HG03066 (cell line): ENCODE measurements at regions not wholly inside any gene's neighbourhood (a gene's known extent, or its start where the extent isn't known, plus 50 kb on each side); places are given as distances from the start of the nearest gene placed in this dataset.

ENCODE experiments used
- ATAC-seq: cut with Tn5 transposase; IDR thresholded peaks from one replicate; pipeline ENCODE4 v1.9.1; 2021; ENCODE audit warnings: low read depth; ENCODE audit not compliant: unreplicated experiment

DNA sequence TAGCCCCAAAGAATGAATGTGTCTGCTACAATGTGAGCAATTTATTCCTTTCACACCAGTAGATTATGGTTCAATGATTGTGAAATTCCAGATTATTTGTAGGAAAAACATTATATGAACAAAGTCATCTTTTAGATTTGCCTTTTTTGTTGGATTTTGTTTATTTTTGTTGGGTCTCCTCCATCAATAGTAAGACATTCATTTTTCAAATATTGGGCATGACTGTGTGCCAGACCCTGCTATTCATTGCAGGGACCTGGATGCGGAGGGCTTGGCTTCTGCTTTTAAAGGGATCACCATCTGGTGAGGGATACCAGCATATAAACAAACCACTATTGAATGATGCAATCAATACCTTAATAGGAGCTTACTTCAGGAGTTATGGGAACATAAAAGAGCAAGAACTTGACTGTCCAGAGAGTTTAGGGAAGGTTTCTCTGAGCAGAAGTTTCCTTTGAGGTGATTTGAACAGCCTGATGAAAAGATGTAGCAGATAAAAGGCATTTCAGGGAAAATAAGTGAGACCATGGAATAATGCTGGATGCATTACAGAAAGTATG is 486.7 kb downstream of the EPHA4 start:
- no peak for ATAC-seq

DNA sequence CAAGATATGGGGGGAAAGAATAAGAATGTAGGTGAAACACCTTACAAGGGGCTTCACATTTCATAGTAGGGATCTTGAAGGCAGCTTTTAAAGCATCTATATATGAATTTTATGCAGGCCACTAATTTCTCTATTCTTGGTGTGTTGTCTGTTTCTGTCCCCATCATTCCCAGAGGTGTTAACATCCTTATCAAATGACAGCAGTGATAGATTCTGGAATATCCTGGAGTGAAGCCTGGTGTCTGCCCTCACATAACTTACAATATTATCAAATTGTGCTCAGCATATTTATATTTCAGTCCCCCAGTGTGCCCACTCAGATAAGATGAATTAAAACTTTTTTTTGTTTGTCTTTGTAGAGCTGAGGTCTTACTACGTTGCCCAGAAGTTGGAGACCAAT is 486.2 kb downstream of the EPHA4 start:
- no peak for ATAC-seq

DNA sequence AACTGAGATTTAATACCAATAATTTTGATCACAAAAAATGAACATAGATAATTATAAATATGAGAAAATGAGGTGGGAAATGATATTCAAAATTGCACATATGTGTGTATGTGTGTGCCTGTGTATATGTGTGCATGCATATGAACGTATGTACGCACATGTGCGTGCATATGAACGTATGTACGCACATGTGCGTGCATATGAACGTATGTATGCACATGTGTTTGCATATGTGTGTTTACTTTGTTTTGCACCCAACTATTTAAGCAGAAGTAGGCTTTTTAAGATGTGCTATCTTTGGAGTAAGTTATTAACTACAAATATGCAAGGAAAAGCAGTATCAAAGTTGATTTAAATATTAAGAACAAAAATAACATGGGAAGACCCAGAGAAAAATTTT is 484.3 kb downstream of the EPHA4 start:
- ATAC-seq = no peak

DNA sequence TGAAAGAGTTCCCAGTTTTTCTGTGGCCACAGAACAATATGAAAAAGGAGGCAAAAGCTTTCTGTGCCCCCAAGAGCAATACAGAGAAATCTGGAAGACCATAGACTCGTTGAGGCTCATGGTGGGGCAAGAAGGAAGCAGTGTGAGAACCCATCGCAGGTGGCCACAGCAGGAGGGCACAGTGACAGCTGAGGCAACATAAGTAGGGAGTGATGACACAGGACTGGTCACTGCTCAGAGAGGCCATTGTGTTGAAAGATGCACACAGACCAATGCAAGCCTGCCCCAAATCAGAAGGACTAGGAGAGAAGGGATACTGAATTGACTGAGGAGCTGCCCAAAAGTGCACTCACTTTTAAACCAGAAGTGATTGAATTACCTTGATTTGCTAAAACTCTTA is 483.6 kb downstream of the EPHA4 start:
- no peak for ATAC-seq

DNA sequence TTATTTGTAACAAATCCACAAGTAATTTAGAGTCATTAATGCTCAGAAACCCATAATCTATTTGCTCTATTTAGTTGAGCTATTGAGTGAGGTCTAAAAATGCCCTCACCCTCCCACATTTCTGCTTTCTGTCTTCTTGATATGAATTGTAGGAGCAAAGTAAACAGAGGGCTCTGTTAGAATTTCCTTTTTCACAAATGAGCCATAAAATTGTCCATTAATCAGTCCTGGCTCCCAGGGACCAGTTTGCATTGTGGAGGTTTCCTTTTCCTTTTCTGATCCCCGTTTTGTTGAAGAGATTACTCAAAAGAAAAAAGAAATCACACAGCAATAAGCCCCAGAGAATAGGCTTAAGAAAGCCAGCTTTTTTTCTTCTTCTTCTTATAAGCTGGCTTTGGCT is 476.7 kb downstream of the EPHA4 start:
- no peak for ATAC-seq

DNA sequence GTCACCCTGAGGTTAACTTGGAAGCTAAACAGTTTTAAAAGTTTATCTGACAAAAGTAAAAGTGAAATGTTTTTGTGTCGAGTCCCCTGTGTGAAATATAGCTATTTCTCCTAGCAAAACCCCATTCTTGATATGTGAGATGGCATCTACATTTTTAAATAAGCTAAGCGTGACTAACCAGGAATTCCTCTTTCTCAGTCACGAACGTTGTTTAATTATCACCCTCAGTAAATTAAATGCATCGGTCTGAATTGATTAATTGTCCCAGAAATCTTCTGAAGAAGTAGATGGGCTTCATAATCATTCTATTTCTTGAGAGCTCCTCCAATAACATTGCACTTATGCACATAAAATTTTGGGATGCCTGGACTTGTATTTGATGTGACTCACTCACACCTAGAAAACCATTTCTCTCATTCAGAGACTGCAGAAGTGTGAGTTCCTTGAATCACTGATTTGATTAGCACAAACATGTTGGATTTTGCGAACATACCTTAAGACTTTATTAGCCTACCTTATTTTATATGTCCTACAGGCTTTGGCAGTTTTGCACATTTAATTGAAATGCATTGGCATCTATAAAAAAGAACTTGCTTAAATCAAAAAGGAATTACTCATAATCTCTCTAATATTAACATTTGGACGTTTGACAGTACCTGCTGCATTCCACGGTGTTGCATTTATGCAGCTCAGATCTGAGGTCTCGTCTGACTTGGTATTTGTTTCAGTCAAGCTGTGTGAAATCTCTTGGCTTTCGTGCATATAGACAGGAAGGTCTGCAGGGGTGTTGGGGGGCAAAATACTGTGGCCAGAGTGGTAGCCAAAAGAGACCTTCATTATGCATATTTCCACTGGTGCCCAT is 475.2 kb downstream of the EPHA4 start:
- no peak for ATAC-seq

DNA sequence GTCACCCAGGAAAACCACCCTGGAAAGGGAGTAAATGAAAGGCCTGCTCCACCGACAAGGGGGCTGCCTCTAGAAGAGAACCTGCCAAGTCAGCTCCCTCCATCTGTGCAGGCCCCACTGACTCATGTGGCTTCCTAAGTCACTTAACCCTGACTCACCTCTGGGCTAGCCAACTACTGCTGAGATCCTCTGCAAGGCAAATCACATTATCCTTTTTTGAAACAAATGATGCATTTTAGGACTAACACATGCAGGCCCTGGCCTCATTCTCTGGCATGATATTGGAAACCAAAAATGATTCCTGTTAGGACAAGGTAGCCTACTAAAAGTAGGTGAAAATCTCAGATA is 474.6 kb downstream of the EPHA4 start:
- no peak for ATAC-seq

DNA sequence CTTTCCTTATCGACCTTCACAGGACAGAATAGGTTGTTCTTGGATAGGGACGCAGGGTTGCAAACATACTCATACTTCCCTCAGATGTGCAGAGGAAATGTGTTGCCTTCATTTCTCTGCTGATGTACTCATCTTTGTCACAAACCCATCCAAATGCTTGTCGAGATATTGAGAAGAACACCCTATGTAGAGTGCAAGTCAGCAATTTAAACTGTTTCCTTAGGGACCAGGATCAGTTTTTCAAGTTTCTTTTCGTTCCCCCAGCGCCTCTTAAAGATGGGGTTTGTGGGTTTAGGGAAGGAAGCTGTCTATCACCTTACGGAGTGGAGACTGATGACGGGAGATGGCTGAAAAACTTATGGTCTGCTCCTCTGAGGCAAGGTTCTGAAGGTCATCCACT is 474.2 kb downstream of the EPHA4 start:
- no peak for ATAC-seq

DNA sequence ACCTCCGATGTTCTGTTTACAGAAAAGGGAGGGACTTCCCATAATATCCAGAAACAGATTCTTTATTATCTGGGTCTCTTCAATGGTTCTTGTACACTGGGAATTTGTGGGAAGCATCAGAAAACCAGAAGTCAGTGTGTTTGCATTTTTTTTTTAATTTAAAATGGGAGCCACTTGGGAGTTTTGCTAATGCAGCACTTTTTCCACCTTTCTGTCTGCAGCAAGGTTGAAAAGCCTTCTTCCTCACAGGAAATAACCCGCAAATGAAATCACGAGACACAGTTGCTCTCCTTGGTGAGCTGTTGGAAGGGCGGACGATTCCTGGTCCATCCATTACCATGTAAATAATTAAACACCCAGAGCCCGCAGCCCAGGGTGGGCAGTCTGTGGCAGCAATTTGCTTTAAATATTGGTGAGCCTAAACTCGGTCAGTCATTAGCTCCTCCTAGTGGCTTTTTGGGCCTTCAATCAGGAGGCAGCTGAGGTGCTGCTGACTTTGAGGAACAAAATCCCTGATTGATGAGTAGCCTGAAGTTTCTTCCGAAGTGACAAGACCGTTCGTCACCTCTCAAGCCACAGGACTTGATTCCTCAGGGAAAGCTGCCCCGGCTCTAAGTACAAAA is 471.5 kb downstream of the EPHA4 start:
- no peak for ATAC-seq

DNA sequence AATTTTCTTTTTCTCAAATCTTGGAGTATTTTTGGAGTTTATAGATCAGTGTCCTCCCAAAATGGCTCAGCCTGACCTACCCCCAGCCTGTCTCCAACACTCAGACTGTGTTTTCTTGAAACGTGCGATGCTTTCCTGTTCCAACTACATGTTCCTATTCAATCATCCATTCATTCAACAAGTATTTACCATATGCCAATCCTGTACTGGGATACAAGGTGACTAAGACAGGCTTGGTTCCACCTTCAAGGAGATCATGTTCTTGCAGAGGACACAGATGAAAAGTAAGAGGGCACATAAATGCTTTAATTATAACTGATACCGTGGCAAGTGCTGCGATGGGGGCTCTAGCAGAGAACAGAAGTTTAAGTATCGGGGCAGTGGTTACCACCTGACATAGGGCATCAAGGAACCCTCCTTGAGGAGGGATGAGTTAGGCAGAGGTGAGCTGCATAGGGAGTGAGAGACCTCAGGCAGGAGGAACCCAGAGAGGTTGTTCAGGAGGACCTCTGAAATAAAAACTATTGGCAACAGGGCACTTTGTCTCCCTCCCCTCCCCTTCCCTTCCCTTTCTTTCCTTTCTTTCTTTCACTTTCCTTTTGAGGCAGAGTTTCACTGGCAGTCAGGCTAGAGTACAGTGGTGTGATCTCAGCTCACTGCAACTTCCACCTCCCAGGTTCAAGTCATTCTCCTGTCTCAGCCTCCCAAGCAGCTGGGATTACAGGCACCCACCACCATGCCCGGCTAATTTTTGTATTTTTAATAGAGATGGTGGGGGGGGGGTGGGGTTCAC is 469.0 kb downstream of the EPHA4 start:
- ATAC-seq = no peak

DNA sequence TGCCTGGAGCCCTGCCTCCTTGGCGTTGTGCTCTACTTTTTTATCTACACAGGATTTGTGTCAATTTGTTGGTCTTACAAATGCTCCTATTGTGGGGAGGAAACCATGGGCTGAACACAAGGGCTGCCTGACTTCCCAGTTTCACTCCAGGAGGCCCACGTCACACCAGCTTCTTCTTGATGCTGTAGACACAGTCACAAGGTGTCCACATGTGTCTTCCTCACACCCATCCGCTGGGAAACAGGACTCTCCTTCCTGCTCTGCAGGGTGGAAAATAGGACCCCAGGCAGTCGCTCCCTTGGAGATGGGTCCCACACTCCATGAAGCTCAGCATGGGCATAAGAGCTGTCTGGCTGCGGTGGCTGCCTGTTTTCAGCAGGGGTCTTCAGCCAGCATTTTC is 468.2 kb downstream of the EPHA4 start:
- ATAC-seq = no peak

DNA sequence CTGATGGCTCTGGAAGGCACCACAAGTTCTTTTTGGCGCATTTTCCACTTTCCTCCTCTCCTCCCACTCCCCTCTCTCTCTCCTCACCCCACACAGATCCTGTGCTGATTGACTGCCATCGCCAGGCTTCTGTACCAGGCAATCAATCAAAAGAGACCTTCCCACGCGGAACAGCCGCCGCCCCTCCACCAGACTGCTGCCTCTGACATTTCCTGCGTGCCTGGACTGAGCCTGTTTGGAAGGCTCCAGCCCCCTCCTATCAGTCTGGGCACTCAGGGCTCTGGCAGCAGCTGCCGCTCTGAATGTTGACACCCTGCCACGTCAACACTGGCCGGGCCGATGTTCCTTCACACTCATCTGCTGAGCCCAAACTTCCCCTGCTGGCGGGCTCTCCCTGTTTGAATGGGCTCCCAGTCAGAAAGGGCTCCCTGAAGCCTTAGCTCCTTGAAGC is 467.7 kb downstream of the EPHA4 start:
- no peak for ATAC-seq

DNA sequence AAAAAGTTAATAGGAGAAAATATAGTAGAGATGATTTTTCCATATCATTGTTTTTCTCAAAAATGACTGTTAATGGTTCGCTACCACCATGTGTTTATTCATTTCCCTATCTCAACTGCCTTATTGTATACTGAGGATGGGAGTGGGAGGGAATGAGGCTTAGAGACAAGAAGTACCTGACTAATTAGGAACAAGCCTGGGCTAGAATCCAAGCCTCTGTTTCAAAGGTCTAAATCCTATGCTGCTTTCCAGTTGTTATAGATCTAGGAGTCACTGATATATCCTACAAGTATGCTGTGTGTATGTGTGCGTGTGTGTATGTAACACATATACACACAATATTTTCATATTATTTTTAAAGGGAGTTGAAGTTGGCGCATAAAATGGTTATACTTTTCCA is 465.9 kb downstream of the EPHA4 start:
- ATAC-seq = no peak

DNA sequence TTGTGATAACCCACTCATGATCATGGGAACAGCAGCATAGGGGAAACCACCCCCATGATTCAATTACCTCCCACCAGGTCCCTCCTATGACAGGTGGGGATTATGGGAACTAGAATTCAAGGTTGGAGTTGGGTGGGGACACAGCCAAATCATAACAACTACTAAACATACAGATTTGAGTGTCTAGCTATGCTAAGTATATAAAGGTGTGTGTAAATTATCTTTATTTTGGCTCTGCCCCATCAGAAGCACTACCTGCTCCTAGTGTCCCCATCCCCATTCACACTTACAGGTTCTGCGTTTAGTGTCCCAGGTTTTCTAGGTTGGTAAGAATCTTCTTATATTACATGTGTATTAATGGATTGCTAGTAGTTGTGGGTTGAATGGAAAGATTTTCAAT is 464.7 kb downstream of the EPHA4 start:
- ATAC-seq = no peak

DNA sequence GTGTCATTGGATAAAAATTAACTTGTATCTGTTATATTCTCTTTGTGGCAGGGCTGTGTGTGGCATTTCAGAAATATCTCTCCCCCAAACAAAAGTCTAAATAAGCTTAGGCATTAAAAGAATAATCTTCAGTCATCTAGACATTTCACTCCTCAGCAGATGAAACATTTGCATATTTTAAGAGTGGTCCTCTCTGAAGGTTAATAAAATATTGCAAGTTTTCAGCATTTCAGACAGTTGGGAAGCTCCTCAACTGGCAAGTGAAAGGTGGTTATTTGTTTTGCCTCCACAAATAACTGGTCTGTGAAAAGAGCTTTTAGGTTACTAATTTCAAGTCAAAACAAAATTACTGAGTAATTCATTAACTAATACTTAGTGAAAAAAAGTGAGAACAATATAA is 462.6 kb downstream of the EPHA4 start:
- ATAC-seq = no peak

DNA sequence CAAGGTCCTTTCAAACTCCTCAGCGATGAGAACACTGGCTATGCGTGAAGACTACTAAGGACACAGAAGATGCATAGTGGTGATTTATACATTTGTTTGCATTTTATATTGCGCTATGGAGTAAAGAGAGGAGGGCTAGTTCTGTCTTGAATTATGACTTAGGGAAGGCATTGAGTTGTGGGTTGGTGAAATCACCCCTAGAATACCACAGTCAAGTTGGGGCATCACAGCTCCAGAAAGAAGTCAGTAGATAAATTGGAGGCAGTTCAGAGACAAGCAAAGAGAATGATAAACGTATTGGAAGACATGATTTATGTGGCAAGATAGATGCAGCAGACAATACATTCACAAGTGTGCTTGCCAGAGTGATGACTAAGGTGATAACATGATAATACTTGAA is 460.4 kb downstream of the EPHA4 start:
- ATAC-seq = no peak

DNA sequence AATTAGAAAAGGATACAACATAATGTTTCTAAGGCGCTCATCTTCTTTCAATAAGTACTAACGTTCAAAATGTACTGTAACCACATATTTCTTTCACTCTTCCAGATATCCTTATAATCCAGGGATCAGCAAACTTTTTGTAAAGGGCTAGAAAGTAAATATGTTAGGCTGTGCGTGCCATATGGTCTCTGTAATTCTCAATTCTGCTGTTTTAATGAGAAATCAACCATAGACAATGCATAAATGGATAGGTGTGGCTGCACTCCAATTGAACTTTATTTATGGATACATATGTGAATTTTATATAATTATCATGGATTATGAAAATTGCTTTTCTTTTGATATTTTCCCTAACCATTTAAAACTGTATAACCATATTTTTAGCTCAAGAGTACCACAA is 459.4 kb downstream of the EPHA4 start:
- no peak for ATAC-seq

DNA sequence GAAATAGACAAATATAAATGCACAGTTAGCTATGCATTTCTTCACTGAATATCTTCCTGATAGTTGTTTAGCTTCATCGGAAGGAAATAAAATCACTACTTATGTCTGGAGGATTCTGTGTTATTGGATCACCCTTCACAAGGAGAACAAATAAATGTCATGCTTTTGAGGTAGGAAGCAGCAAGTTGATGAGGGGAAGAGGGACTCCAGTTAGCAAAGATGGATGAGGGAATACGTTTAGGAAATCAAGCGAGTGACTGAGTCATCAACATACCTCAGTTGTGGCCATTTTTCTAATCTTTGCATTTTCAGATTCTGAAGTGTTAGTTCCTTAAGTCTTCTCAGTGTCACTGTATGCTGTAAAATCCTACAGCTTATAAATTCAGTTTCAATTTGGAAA is 456.2 kb downstream of the EPHA4 start:
- ATAC-seq = no peak

DNA sequence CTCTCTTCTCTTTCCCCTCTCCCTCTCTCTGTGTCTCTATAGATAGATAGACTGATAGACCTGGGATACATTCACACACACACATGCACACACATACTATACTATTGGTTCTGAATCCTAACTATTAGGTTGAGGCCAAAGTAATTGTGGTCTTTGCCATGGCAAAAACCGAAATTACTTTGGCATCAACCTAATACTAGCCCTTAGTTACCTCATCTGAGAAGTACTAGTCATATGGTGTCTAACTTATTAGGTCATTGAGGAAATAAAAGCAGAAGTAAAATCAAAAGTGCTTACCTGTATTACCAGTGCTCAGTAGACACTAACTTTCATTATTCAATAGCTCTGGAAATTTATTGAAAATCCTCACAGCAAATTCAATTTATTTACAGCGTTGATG is 451.5 kb downstream of the EPHA4 start:
- ATAC-seq = no peak

DNA sequence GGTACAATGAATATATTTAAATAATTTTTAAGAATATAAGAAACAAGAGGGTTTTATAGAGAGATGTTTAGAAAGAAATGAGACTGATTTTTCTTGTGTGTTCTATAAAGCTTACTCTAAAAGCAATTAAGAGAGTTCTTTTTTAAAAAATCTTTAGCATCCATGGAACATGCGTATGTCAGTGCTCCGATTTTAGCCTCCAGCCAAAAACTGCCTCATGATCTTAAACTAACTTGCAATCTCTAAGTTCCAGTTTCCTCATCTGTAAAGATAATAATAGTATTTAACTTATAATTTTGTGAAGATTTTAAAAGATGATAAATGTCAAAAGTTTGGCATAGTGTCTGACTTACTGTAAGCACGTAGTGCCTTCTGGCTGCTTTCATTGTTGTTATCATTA is 448.7 kb downstream of the EPHA4 start:
- no peak for ATAC-seq

DNA sequence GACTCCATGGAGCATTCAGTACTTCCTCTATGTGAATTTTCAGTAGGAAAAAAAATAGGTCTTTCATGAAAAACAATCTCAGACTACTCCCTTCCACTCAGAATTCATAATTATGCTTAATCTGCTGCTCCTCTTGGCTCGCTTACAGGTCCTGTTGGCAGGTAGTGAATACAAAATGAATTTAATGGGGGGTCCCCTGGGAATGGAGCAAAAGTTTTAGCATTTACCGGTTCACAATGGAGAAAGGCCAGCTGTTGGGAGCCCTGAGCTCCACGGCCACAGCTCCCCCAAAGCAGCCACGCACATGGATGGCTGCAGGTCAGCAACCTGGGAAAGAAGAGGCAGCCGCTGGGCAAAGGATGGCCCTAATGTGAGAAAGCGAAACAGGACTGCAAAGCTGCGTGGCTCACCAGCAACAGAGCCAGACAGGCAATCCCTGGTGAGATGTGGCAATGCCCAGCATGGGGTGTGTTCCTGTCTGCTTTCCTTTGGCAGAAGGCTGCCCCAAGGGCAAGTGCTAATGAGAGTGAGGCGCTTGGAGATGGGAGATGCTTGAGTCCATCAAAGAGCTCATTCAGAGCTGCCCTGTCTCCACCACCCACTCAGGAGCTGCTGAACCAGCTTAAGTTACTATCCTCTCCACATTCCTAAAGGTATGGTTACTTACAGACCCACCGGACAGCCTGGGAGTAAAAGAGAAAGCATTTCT is 447.4 kb downstream of the EPHA4 start:
- ATAC-seq = no peak
